HEK293T (cell line): ENCODE measurements at regions not wholly inside any gene's neighbourhood (a gene's known extent, or its start where the extent isn't known, plus 50 kb on each side); places are given as distances from the start of the nearest gene placed in this dataset.

ENCODE experiments used
- BHLHE40 ChIP-seq: fragments of 450-650 bp; IDR thresholded peaks from 2 replicates; pipeline ENCODE4 v1.6.1; 2016; ENCODE audit warnings: mild to moderate bottlenecking, moderate library complexity, borderline replicate concordance
- FOXA1 ChIP-seq: fragments of 450-650 bp; IDR thresholded peaks from 2 replicates; pipeline ENCODE4 v1.6.1; 2016; ENCODE audit warnings: mild to moderate bottlenecking
- FOXK2 ChIP-seq: fragments of 450-650 bp; IDR thresholded peaks from 2 replicates; pipeline ENCODE4 v1.6.1; 2016; ENCODE audit warnings: mild to moderate bottlenecking
- FOXM1 ChIP-seq: fragments of 450-650 bp; IDR thresholded peaks from 2 replicates; pipeline ENCODE4 v1.6.1; 2017; ENCODE audit warnings: mild to moderate bottlenecking, borderline replicate concordance
- HDGF ChIP-seq: fragments of 450-650 bp; IDR thresholded peaks from 2 replicates; pipeline ENCODE4 v1.6.1; 2017; ENCODE audit warnings: antibody characterized with exemption, borderline replicate concordance
- L3MBTL2 ChIP-seq: fragments of 450-650 bp; conservative IDR thresholded peaks from 2 replicates; pipeline ENCODE4 v1.6.1; 2016; ENCODE audit warnings: mild to moderate bottlenecking
- NFRKB ChIP-seq: fragments of 450-650 bp; IDR thresholded peaks from 2 replicates; pipeline ENCODE4 v1.6.1; 2016; ENCODE audit warnings: mild to moderate bottlenecking, moderate library complexity
- SP1 ChIP-seq: fragments of 450-650 bp; IDR thresholded peaks from 2 replicates; pipeline ENCODE4 v1.6.1; 2017
- SUZ12 ChIP-seq: fragments of 450-650 bp; IDR thresholded peaks from 2 replicates; pipeline ENCODE4 v1.6.1; 2016; ENCODE audit warnings: mild to moderate bottlenecking
- TARDBP ChIP-seq: fragments of 450-650 bp; IDR thresholded peaks from 2 replicates; pipeline ENCODE4 v1.6.1; 2016
- ZNF384 ChIP-seq: fragments of 450-650 bp; IDR thresholded peaks from 2 replicates; pipeline ENCODE4 v1.6.1; 2016

GRCh38 chr15:39180483-39180933, 400.4 kb upstream of the THBS1 start:
- no peak for TF ChIP-seq FOXM1
- no peak for TF ChIP-seq SUZ12
- TF ChIP-seq BHLHE40: no peak
- no peak for TF ChIP-seq FOXK2
- TF ChIP-seq HDGF: no peak
- no peak for TF ChIP-seq SP1
- no peak for TF ChIP-seq ZNF384
- no peak for TF ChIP-seq L3MBTL2
- TF ChIP-seq FOXA1: no peak
- TF ChIP-seq TARDBP: no peak
- no peak for TF ChIP-seq NFRKB
